WERI-Rb-1 (cell line): ENCODE measurements at regions not wholly inside any gene's neighbourhood (a gene's known extent, or its start where the extent isn't known, plus 50 kb on each side); places are given as distances from the start of the nearest gene placed in this dataset.

Experiments
- DNase-seq: peaks from one replicate; pipeline ENCODE4 v3.0.0-alpha.2; 2020
- H3K27ac ChIP-seq: fragments of 250-450 bp; sonication (Bioruptor Pico); 2 replicates; pipeline ENCODE4 v1.5.1; 2020; ENCODE audit warnings: mild to moderate bottlenecking, moderate library complexity
- H3K27me3 ChIP-seq: fragments of 250-450 bp; sonication (Bioruptor Pico); 2 replicates; pipeline ENCODE4 v1.5.1; 2021; ENCODE audit warnings: mild to moderate bottlenecking, low read depth, moderate library complexity; ENCODE audit not compliant: insufficient read depth, severe bottlenecking
- H3K36me3 ChIP-seq: fragments of 250-450 bp; sonication (Bioruptor Pico); 2 replicates; pipeline ENCODE4 v1.5.1; 2020; ENCODE audit warnings: mild to moderate bottlenecking, moderate library complexity
- H3K4me3 ChIP-seq: 2 replicates; pipeline ENCODE4 v1.5.1; 2011; ENCODE audit warnings: low read depth, mild to moderate bottlenecking, control low read depth, low read length
- H3K9me3 ChIP-seq: fragments of 250-450 bp; sonication (Bioruptor Pico); 2 replicates; pipeline ENCODE4 v1.5.1; 2021; ENCODE audit warnings: mild to moderate bottlenecking, moderate library complexity; ENCODE audit not compliant: severe bottlenecking
- CTCF ChIP-seq: IDR thresholded peaks from 2 replicates; pipeline ENCODE4 v1.5.1; 2011; ENCODE audit warnings: low read depth, mild to moderate bottlenecking, control low read depth, inconsistent platforms, low read length

GRCh38 chr22:46063846-46064227, 86.5 kb upstream of the PPARA start:
- Histone ChIP-seq H3K9me3 (no peaks in the 10 kb centered on the region), H3K4me3 (no peak overlapping the region), H3K27me3 (no peaks in the 10 kb centered on the region), H3K27ac (no peak overlapping the region), H3K36me3 (no peaks in the 10 kb centered on the region)
- no peak for DNase-seq
- no peak for TF ChIP-seq CTCF

DNA sequence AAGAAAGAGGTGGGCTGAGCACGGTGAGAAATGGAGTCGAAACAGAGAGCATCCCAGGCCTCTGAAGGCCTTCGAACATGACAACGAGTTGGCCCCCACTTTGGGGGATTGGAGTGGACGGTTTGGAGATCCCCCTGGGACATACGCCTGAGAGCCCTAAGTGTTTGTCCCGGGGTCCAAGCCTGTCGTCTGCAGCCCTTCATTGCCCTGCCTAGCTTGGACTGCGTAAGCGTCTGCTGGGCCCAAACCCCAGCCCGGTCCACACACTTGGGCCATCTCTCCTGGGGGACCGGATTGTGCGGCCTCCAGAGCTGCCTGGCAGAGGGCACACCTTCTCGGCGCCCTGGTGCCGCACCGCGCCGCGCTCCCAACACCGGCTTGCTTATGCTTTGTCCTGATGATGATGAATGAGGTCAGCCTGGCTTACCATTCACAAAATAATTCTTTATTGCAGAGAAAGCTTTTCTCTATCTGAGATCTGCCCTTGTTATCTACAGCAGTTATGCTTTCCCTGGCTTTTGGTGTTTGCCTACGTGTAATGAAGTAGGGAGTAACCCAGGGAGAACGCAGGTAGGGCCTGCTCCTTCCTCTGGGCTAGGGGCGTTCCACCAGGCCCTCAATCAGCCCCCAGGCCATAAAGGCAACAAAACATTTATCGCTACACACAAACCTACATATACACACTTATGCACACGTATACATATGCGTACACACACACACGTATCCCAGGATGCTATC, 85.9 kb upstream of the PPARA start:
- H3K9me3 ChIP-seq, result no peaks in the 10 kb centered on the region
- H3K4me3 ChIP-seq, result no peak overlapping the region
- no peak for DNase-seq
- TF ChIP-seq CTCF, result no peak
- H3K27me3 ChIP-seq, result no peaks in the 10 kb centered on the region
- H3K27ac ChIP-seq, result no peak overlapping the region
- no peaks in the 10 kb centered on the region for H3K36me3 ChIP-seq

DNA sequence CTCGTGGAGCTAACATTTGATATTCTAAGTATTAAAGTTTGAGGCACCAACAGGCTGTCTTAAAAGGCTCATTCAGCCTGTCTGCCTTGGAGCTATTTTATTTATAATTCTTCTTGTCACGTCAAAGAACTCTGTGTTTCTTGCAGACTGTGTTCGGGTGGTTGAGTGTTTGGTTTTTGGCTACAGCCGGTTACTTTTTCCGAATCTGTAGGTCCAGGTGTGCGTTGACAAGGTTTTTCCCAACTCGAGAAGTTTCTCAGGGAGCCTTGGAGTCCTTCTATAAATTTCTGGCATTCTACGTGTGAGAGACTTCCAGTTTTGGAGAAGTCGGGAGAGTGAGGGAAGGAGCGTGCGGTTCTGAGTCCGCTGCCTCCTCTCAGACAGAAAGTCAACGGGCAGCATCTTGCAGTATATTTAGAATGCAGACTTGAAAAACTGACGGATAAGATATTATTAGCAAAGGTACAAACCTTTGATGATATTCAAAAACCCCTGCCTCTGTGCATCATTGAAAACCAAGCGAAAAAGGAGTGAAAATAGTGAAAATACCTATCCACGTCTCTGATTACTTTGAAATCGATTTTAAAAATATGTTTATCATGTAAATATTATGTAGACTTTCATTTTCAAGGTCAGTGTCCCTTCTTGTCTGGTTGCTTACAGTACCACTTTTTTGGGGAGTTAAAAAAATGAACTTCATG, 85.2 kb upstream of the PPARA start:
- TF ChIP-seq CTCF, result no peak
- H3K27me3 ChIP-seq, result no peaks in the 10 kb centered on the region
- H3K36me3 ChIP-seq, result no peaks in the 10 kb centered on the region
- H3K4me3 ChIP-seq, result no peak overlapping the region
- no peak for DNase-seq
- no peak overlapping the region for H3K27ac ChIP-seq
- H3K9me3 ChIP-seq, result no peaks in the 10 kb centered on the region

DNA sequence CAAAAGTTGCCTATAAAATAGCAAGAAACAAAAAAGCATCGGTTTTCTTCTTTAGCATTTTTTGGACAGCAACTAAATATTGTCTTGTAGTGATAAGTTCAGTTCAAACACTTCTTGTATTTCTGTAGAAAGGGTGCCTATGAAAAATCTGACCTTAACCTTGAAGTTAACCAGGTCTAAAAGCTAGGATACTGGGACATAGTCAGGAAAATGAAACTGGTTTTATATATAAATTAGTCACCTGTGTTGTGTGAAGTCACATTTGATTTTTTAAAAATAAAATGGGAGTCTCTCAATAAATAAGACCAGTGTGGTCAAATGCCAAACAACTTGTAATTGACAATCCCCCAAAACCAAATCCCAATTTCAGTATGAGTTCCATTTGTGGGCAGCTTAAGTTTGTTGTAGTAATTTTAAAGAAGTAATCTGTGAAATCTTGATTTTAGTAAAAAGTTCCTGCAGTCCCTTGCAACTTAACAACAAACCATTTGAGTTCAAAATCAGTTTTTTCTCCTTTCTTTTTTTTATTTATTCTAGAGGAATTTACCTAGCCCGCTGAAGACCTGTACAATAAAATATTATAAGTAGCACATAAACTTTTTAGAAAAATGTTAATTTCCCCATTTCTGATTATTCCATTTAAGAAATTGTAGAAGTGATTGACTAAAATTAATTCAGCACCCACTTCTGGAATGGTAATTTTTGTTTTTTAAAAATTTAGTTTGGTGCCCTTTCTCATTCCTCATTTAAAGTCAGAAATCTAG, 84.5 kb upstream of the PPARA start:
- TF ChIP-seq CTCF, result no peak
- Histone ChIP-seq H3K36me3 (no peaks in the 10 kb centered on the region), H3K27me3 (no peaks in the 10 kb centered on the region), H3K27ac (no peak overlapping the region), H3K9me3 (no peaks in the 10 kb centered on the region), H3K4me3 (no peak overlapping the region)
- no peak for DNase-seq

- TF ChIP-seq CTCF, result no peak
- DNase-seq, result no peak
- Histone ChIP-seq H3K27ac (no peak overlapping the region), H3K9me3 (no peaks in the 10 kb centered on the region), H3K4me3 (no peak overlapping the region), H3K27me3 (no peaks in the 10 kb centered on the region), H3K36me3 (no peaks in the 10 kb centered on the region)
These were observed 83.6 kb upstream of the PPARA start for GRCh38 chr22:46066691-46067090.
